Transverse colon (tissue), 4 donors: ENCODE measurements at regions not wholly inside any gene's neighbourhood (a gene's known extent, or its start where the extent isn't known, plus 50 kb on each side); places are given as distances from the start of the nearest gene placed in this dataset.
"Not testable (repeated sequence)": the region's sequence is repeated elsewhere in the genome, so short reads cannot be mapped to it uniquely, and the experiment has no call there.

Experiments
- DNase-seq: peaks from one replicate; pipeline ENCODE4 v3.0.0-alpha.2; 2019
- H3K27ac ChIP-seq, 4 donors: fragments of 200-600 bp; sonication (generic); 2 replicates each; pipeline ENCODE4 v1.5.1; 2016 to 2018; ENCODE audit warnings: inconsistent platforms in 4 of 4
- H3K27me3 ChIP-seq: fragments of 200-600 bp; sonication (generic); 2 replicates; pipeline ENCODE4 v1.5.1; 2017; ENCODE audit warnings: inconsistent platforms
- H3K36me3 ChIP-seq, 4 donors: fragments of 200-600 bp; sonication (generic); 2 replicates each; pipeline ENCODE4 v1.5.1; 2017 to 2019; ENCODE audit warnings: inconsistent platforms in 4 of 4
- H3K4me1 ChIP-seq, 4 donors: fragments of 200-600 bp; sonication (generic); 2 replicates each; pipeline ENCODE4 v1.5.1; 2017 to 2020; ENCODE audit warnings: inconsistent platforms in 4 of 4
- H3K4me3 ChIP-seq, 4 donors: fragments of 200-600 bp; sonication (generic); 1 replicate in 1 of 4; 2 replicates in 3 of 4; pipeline versions ENCODE4 v1.5.1 to v1.6.1; 2017 to 2019; ENCODE audit warnings: inconsistent platforms in 4 of 4
- H3K9me3 ChIP-seq, 2 donors: fragments of 200-600 bp; sonication (generic); 2 replicates each; pipeline ENCODE4 v1.5.1; 2017 to 2019; ENCODE audit warnings: inconsistent platforms in 2 of 2
- EP300 ChIP-seq: sonication (generic); formaldehyde crosslinking; IDR thresholded peaks from one replicate; pipeline ENCODE4 v1.6.1; 2017; ENCODE audit warnings: antibody characterized with exemption, low read depth
- POLR2A ChIP-seq: fragments of 450-650 bp; IDR thresholded peaks from one replicate; pipeline ENCODE4 v1.6.1; 2016; ENCODE audit warnings: antibody characterized with exemption, mild to moderate bottlenecking, moderate library complexity
- POLR2AphosphoS5 ChIP-seq, 3 donors: sonication (generic); formaldehyde crosslinking; IDR thresholded peaks; one replicate each; pipeline ENCODE4 v1.6.1; 2016; ENCODE audit warnings: antibody characterized with exemption in 3 of 3
- WGBS, 2 donors: methylation state at CpG; one replicate each; pipeline ENCODE4 v1.1.5; 2018; ENCODE audit warnings: low coverage in 1 of 2; 5-methylcytosine and 5-hydroxymethylcytosine counted together
- in situ Hi-C, 4 donors: fragments of 200-750 bp; cut with MboI; loops; one replicate each; pipeline versions ENCODE4 v1.15.0 to v1.15.1; 2017; ENCODE audit warnings: low sequenced_read_pairs in 3 of 4, low pct_ligation_motif_present in 1 of 4, low pct_unique_long_range_greater_than_20kb in 1 of 4
- intact Hi-C: fragments of 100-400 bp; cut with DNase I; formaldehyde crosslinking; loops from one replicate; pipeline ENCODE4 v1.15.1; 2023; ENCODE audit warnings: low total_unique reads
- TF ChIP-seq, protein P1 (sequence below), 5 experiments: fragments of 200-600 bp in 3 of 5; fragments of 450-650 bp in 2 of 5; sonication (generic) in 3 of 5; IDR thresholded peaks; 1 replicate in 2 of 5; 2 replicates in 3 of 5; pipeline ENCODE4 v1.5.1; 2016 to 2017; ENCODE audit warnings: antibody characterized with exemption in 5 of 5, inconsistent platforms in 3 of 5, mild to moderate bottlenecking in 2 of 5, moderate library complexity in 1 of 5

DNA sequence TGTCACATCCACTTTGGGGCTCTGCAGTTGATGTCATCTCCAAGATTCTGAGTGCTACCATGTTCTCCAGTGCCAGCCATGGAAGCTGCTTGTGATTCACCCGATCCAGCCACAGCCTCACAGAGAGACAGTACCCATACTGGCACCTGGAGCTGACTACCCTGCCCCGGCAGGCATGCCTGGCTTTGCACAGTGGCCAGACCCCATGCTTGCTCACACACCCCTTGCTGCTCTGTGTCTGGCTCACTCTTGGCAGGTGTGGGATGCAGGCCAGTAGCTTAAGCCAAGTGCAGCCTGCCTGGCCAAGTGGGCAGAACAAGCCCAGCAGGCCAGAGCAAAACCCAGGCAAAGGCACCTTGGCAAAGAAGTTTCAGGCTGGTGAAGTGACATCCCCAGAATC, 828.4 kb upstream of the VRK2 start:
- H3K36me3 ChIP-seq = no peaks in the 10 kb centered on the region
- 67% methylated on average over 2 of the region's 2 CpGs; no CpG with 5 or more reads in 1 of the 2 donors for WGBS, 2 donors
- no peaks in the 10 kb centered on the region for H3K4me1 ChIP-seq
- no peak overlapping the region for H3K4me3 ChIP-seq
- intact Hi-C loops = no loop called here
- no peak overlapping the region for H3K27ac ChIP-seq
- no peaks in the 10 kb centered on the region for H3K27me3 ChIP-seq
- DNase-seq = no peak
- in situ Hi-C loops = no loop called here
- TF ChIP-seq, protein P1, sequence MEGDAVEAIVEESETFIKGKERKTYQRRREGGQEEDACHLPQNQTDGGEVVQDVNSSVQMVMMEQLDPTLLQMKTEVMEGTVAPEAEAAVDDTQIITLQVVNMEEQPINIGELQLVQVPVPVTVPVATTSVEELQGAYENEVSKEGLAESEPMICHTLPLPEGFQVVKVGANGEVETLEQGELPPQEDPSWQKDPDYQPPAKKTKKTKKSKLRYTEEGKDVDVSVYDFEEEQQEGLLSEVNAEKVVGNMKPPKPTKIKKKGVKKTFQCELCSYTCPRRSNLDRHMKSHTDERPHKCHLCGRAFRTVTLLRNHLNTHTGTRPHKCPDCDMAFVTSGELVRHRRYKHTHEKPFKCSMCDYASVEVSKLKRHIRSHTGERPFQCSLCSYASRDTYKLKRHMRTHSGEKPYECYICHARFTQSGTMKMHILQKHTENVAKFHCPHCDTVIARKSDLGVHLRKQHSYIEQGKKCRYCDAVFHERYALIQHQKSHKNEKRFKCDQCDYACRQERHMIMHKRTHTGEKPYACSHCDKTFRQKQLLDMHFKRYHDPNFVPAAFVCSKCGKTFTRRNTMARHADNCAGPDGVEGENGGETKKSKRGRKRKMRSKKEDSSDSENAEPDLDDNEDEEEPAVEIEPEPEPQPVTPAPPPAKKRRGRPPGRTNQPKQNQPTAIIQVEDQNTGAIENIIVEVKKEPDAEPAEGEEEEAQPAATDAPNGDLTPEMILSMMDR (IDR thresholded peaks at IDR 0.05) = no peak
- TF ChIP-seq POLR2A = no peak
- no peak for TF ChIP-seq EP300
- no peak for TF ChIP-seq POLR2AphosphoS5 (IDR thresholded peaks at IDR 0.05)
- H3K9me3 ChIP-seq = peaks cover 0 to 7% of the 10 kb centered on the region in 2 donors

DNA sequence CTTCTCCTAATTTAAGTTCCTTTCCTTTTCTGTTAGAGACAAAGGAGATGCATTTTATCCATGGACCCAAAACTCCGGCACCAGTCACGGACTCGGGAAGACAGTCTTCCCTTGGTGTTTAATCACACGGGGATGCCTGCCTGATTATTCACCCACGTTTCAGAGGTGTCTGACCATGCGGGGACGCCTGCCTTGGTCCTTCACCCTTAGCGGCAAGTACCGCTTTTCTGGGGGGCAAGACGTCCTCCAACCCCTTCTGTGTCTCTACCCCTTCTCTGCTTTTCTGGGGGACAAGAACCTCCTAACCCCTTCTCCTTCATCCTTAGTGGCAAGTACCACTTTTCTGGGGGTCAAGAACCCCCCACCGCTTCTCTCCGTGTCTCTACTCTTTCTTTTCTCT, 816.9 kb upstream of the VRK2 start:
- 93 to 95% methylated on average over 3 to 12 of the region's 12 CpGs for WGBS, 2 donors
- intact Hi-C loops, H3K4me3 ChIP-seq, H3K27me3 ChIP-seq, H3K27ac ChIP-seq, H3K9me3 ChIP-seq, H3K36me3 ChIP-seq, in situ Hi-C loops, H3K4me1 ChIP-seq, DNase-seq: not testable (repeated sequence)

GRCh38 chr2:57232341-57232740, 814.3 kb upstream of the VRK2 start:
- DNase-seq, H3K27ac ChIP-seq, in situ Hi-C loops, H3K36me3 ChIP-seq, H3K27me3 ChIP-seq, H3K4me1 ChIP-seq, intact Hi-C loops, H3K4me3 ChIP-seq, H3K9me3 ChIP-seq: not testable (repeated sequence)
- 90% methylated on average over 9 of the region's 9 CpGs; no CpG with 5 or more reads in 1 of the 2 donors for WGBS, 2 donors

DNA sequence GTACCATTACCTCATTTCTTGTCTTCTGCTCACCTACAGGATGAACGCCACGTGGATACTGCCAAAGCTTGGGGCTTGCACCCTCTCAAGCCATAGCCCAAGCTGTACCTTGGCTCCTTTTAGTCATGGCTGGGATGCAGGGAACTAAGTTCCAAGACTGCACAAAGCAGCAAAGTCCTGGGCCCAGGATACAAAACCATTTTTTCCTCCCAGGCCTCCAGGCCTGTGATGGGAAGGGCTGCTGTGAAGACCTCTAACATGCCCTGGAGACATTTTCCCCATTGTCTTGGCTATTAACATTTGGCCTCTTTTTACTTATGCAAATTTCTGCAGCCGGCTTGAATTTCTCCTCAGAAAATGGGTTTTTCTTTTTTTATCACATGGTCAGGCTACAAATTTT, 795.1 kb upstream of the VRK2 start:
- in situ Hi-C loops, H3K4me1 ChIP-seq, H3K4me3 ChIP-seq, H3K27me3 ChIP-seq, H3K27ac ChIP-seq, intact Hi-C loops, DNase-seq, H3K36me3 ChIP-seq: not testable (repeated sequence)
- WGBS, 2 donors = 85 to 89% methylated on average over 1 to 3 of the region's 3 CpGs
- peaks cover 8 to 15% of the 10 kb centered on the region in 2 donors for H3K9me3 ChIP-seq

DNA sequence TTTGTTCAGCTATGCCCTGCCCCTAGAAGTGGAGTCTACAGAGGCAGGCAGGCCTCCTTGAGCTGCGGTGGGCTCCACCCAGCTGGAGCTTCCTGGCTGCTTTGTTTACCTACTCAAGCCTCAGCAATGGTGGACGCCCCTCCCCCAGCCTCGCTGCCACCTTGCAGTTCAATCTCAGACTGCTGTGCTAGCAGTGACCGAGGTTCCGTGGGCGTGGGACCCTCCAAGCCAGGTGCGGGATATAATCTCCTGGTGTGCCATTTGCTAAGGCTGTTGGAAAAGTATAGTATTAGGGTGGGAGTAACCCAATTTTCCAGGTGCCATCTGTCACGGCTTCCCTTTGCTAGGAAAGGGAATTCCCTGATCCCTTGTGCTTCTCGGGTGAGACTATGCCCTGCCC, 770.2 kb upstream of the VRK2 start:
- H3K27ac ChIP-seq, DNase-seq, H3K36me3 ChIP-seq, H3K27me3 ChIP-seq, intact Hi-C loops, H3K4me3 ChIP-seq, in situ Hi-C loops, H3K4me1 ChIP-seq: not testable (repeated sequence)
- 80 to 100% methylated on average over 6 to 9 of the region's 9 CpGs for WGBS, 2 donors
- H3K9me3 ChIP-seq = peaks cover 0 to 14% of the 10 kb centered on the region in 2 donors

GRCh38 chr2:57278451-57278850, 768.2 kb upstream of the VRK2 start:
- Histone ChIP-seq H3K27me3 (no peaks in the 10 kb centered on the region), H3K27ac (no peak overlapping the region), H3K4me1 (no peaks in the 10 kb centered on the region), H3K4me3 (no peak overlapping the region), H3K36me3 (no peaks in the 10 kb centered on the region), H3K9me3 (peaks cover 0 to 14% of the 10 kb centered on the region in 2 donors)
- TF ChIP-seq, protein P1 (IDR thresholded peaks at IDR 0.05) = no peak
- no peak for TF ChIP-seq EP300
- intact Hi-C loops (no loop called here), in situ Hi-C loops (no loop called here)
- DNase-seq = no peak
